Inflammatory macrophage treated with lipopolysaccharide for 4 hours (primary cell): ENCODE measurements at regions not wholly inside any gene's neighbourhood (a gene's known extent, or its start where the extent isn't known, plus 50 kb on each side); places are given as distances from the start of the nearest gene placed in this dataset.
"Not testable (repeated sequence)": the region's sequence is repeated elsewhere in the genome, so short reads cannot be mapped to it uniquely, and the experiment has no call there.

Experiments used
- DNase-seq: peaks from one replicate; pipeline ENCODE4 v3.0.0-alpha.2; 2020

- DNase-seq, result peak; percentile 49
Observed at GRCh38 chr1:198809247-198809646, 170.4 kb downstream of the PTPRC start.

GRCh38 chr1:198811449-198811848 lies 172.6 kb downstream of the PTPRC start:
- DNase-seq, result no peak

- no peak for DNase-seq
Observed at GRCh38 chr1:198823626-198824025, 184.8 kb downstream of the PTPRC start.

- no peak for DNase-seq
Observed at GRCh38 chr1:198825254-198825653, 186.4 kb downstream of the PTPRC start.

- DNase-seq, result no peak
Observed at GRCh38 chr1:198829356-198829755, 190.5 kb downstream of the PTPRC start.

DNA sequence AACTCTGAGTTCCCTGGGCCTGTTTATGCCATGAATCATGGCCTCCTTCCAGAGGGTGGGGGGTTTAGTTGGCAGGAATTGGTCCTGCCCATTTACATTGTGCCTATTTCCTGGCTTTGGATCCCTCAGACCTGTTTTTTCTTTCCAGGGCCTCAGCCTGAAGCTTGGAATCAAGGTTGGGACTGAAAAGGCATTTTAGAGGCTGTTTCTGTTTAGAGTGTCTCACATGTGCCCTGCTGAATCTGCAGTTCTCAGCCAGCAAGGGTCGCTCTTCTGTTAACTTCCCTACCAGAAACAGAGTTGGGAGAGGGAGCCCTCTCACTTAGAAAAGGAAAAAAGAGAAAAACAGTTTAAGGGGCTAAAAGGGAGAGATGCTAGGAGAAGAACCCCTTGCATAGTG lies 191.1 kb downstream of the PTPRC start:
- DNase-seq, result no peak

- no peak for DNase-seq
Observed at GRCh38 chr1:198830412-198830811, 191.6 kb downstream of the PTPRC start.

GRCh38 chr1:198833706-198834503 lies 195.1 kb downstream of the PTPRC start:
- no peak for DNase-seq

DNA sequence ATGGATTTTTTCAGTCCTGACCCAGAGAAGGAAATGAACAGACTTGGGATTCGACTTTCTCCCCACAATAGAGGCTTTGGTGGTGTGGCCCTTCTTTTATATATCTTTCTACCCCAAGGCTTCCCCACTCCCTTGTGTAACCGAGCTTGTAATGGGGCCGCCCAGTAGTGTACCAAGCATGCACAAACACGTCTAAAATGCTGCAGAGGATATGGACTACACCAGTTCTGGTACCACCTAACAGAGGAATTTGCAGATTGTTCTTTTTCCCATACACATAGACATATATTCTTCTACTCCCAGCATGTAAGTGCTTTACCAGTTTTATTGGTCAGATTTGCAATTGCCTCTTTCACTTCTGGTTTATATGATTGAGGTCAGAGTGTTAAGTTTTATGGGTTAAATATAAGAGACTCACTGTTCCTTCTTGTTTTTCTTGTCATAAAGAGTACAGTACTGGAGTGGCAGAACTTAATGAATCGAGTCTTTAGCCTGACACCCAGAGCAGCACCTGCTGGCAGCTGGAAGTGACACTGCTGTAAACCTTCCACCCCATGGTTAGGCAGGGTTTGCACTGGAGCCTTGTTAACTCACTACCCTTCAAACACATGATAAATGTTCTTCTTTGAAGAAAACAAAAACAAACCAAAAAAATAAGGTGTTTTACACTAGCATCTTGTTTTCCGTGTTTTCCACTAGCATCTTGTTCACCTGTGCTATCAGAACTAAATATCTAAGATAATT lies 198.6 kb downstream of the PTPRC start:
- DNase-seq, result no peak

DNA sequence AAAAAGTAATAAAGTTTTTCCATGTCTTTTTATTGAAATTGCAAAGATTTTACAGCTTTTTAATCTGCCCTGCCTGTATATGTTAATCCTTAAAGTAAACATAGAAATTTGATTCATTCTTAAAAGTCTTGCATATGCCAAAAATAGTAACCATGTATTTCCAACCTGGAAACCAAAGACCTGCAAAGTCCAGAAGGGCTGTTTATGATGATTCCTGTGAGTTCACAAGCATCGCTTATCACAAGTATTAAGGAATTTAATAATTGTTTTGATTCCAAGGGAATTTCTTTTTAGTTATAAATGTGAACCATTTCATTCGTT lies 199.1 kb downstream of the PTPRC start:
- no peak for DNase-seq

DNA sequence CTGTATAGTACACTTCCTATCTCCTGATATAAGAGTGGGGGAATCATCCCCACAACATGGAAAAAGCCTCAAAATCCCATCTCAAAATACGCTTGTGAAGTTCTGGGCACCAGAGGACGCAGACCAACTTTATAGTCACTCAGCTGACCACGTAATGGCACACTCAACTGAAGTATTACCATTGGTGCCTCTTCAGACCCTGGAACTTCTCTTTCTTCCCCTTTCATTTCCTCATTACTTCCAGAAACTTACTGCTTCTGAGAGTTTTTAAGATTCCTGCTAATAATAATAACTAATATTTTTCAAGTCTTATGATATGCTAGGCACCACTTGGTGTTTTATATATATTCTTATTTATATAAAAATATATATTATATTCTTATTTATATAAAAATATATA lies 202.6 kb downstream of the PTPRC start:
- peak; percentile 40 for DNase-seq

- no peak for DNase-seq
Observed at GRCh38 chr1:198842686-198843085, 203.8 kb downstream of the PTPRC start.

DNA sequence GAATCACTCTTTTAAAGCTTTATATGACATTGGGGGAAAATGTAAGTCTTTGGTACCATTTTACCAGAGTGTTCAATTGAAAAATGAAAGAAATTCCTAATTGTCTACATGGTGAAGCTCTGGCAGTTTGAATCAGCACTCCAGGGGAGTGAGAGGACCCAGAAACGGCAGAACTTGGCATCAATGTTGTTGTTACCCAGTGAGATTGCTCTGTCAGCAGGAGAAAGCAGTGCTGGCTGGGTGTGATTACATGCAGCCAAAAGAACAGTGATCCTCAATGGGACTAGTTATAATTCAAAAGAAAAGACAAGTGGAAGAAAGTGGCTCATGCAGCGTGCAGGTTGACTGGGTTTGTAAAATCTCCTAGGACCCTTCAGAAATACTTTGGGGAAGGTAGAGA lies 206.4 kb downstream of the PTPRC start:
- no peak for DNase-seq

DNA sequence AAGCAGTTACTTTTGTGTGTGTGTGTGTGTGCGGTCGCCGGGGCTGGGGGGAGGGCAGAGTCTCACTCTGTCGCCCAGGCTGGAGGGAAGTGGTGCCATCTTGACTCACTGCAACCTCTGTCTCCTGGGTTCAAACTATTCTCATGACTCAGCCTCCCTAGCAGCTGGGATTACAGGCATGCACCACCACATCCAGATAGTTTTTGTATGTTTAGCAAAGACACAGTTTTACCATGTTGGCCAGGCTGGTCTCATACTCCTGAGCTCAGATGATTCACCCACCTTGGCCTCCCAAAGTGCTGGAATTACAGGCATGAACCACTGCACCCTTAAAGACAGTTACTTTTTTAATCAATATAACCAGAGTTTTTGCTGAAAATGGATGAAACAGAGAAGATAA lies 207.0 kb downstream of the PTPRC start:
- DNase-seq, result no peak

GRCh38 chr1:198846556-198846955 lies 207.7 kb downstream of the PTPRC start:
- no peak for DNase-seq

DNA sequence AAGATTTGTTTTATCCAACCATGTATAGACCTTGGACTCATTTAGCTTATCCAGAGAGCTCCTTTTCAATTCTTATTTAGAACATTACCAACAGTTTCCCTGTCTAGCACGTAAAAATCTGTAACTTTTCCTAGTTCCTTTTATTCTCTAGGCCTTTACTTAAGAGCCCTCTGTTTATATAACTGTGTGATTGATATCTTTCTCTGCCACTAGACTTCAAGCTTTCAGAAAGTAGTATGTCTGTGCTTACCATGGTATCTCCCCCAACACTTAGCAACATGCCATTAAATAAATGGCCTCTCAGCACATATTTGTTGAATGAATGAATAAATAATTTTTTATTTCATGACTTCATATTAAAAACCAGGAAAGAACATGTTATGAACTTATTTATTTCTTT lies 209.4 kb downstream of the PTPRC start:
- DNase-seq, result no peak

DNA sequence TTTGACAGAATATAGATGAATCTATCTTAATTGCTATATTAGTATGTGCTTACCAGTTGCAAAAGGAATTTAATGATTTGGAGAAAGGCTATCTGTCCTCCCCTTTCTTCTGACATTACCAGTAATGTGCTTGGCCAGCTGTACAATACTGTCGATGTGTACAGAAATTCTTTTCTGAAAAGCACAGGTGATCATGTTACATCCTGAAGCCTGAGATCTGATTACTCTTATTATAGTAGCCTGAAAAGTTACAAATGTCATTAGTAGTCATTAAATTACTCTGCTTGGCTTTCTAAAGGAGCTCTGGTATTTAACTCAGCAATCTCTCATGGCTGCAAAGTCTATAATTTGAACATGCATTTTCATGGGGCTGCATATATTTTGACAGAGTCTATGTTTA lies 209.8 kb downstream of the PTPRC start:
- no peak for DNase-seq

GRCh38 chr1:198849093-198849492 lies 210.3 kb downstream of the PTPRC start:
- no peak for DNase-seq

DNA sequence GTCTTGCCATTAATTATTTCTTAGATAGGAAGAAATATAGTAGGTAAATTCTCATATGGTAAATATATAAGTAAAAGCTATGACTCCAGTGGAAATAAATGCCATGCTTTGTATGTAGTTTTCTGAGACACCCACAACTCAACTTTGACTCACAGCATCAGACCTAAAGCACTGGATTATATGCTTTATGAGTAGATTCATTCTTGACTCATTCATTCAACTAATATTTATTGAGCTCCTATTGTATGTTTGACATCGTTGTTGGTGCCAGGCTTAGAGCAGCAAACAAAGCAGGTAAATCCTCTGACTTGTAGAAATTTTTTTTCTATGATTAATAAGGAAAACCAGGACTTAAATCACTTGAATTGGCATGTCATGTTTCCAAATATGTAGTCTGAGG lies 211.4 kb downstream of the PTPRC start:
- DNase-seq, result no peak

DNA sequence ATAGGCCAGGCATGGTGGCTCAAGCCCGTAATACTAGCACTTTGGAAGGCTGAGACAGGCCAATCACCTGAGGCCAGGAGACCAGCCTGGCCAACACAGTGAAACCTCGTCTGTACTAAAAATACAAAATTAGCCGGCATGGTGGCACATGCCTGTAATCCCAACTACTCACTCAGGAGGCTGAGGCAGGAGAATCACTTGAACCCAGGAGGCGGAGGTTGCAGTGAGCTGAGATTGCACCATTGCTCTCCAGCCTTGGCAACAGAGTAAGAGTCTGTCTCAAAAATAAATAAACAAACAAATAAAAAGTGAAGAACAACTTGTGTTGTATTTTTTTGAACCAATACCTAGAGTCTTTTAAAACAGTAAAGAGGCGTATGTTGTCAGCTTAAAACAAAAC lies 212.1 kb downstream of the PTPRC start:
- DNase-seq, result not testable (repeated sequence)

DNA sequence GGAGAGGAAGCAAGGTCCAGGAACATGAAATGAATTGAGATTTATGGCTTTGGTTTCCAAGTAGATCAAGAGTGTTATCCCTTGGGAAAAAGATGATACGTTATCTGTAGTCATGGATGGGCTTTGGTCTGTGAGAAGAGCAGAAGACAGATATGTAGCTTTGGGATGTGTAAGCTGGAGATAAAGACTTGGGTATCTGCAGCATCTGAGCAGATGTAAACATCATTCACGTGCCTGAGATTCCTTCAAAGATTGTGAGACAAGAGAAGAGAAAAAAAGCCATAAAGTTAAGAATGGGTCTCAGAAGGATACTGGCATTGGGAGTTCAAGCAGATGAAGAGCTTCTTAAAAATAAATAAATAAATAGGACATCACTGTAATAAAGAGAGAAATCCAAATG lies 217.8 kb downstream of the PTPRC start:
- no peak for DNase-seq

DNA sequence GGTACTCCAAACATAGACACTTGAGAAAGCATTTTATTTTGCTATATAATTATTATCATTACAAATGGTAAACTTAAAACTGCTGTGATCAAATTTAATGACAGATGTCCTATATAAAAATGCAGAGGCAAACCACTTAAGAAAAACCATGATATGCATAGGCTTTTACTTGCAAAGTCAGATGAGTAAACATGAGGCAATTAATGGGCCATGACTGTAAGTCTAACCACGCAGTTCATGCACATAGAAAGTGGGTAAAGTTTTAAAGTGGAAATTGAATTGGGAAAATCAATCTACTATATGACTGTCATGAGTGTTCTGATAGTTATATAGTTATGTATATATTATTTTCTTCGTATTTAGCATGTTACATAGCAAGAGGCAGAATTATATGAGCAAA lies 219.2 kb downstream of the PTPRC start:
- no peak for DNase-seq

- DNase-seq, result no peak
Observed at GRCh38 chr1:198860371-198860770, 221.5 kb downstream of the PTPRC start.

DNA sequence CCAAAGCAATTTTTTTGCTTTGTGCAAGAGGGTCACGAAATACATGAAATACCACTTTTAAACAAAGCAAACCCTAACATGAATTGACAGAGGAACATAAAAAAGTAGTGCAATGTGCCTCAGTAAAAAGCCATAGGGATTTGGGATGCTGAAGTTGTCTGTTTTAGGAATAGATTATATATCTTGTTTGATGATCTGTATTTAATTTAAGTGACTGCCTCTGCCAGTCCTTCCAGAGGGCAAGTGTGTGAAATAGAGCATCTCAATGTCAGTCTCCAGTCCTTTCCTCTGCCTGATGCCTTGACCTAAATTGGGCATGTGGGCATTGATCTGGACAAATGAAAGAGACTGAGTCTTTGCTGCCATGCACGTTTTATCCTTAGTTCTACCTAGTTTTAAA lies 222.8 kb downstream of the PTPRC start:
- DNase-seq, result no peak

- DNase-seq, result no peak
Observed at GRCh38 chr1:198864695-198865094, 225.9 kb downstream of the PTPRC start.
